Stimulated activated effector memory CD8-positive, alpha-beta T cell treated with anti-CD3 and anti-CD28 coated beads, Interleukin-12 subunit alpha, Interleukin-12 subunit beta, amount 100 ng/mL, for 72 hours (primary cell): ENCODE measurements at regions not wholly inside any gene's neighbourhood (a gene's known extent, or its start where the extent isn't known, plus 50 kb on each side); places are given as distances from the start of the nearest gene placed in this dataset.

Source experiments
- ATAC-seq: fragments of 150-1000 bp; cut with Tn5 transposase; 2 replicates; pipeline ENCODE4 v1.10.0; 2021
- DNase-seq, 2 donors: peaks; one replicate each; pipeline ENCODE4 v3.0.0; 2021 to 2022; ENCODE audit warnings: low spot score in 2 of 2
- H3K27ac Mint-ChIP-seq: one replicate; pipeline ENCODE4 v1.8.0; 2022; ENCODE audit warnings: mild to moderate bottlenecking, mixed read lengths
- H3K36me3 Mint-ChIP-seq: one replicate; pipeline ENCODE4 v1.8.0; 2022; ENCODE audit warnings: mild to moderate bottlenecking, mixed read lengths
- H3K4me1 Mint-ChIP-seq: one replicate; pipeline ENCODE4 v1.8.0; 2022; ENCODE audit warnings: mixed read lengths
- H3K4me3 Mint-ChIP-seq: one replicate; pipeline ENCODE4 v1.8.0; 2022; ENCODE audit warnings: mild to moderate bottlenecking, mixed read lengths
- H3K9me3 Mint-ChIP-seq: one replicate; pipeline ENCODE4 v1.8.0; 2022; ENCODE audit warnings: mixed read lengths

DNA sequence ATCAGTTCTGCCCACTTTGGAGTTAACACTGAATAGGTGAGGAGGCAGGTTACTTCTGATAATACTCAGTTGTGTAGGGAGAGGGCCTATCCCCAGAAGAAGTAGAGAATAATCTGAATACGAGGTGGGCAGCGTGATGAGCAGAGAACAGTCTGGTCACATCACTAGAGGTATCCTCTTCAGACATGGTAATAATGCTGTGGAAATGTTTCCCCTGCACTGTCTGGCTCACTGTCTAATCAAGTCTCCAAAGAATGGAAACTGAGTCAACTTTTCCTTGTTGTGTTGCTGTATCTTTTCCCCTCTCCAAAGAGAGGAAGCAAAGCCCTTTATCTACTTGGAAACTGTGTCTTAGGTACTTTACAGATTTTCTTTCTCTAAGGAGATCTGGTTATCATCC is 110.9 kb upstream of the ANKRD55 start:
- no peak for DNase-seq
- no peaks in the 10 kb centered on the region for H3K36me3 Mint-ChIP-seq
- no peak overlapping the region for H3K27ac Mint-ChIP-seq
- H3K9me3 Mint-ChIP-seq, result no peaks in the 10 kb centered on the region
- H3K4me3 Mint-ChIP-seq, result no peak overlapping the region
- ATAC-seq, result no peak
- no peaks in the 10 kb centered on the region for H3K4me1 Mint-ChIP-seq

DNA sequence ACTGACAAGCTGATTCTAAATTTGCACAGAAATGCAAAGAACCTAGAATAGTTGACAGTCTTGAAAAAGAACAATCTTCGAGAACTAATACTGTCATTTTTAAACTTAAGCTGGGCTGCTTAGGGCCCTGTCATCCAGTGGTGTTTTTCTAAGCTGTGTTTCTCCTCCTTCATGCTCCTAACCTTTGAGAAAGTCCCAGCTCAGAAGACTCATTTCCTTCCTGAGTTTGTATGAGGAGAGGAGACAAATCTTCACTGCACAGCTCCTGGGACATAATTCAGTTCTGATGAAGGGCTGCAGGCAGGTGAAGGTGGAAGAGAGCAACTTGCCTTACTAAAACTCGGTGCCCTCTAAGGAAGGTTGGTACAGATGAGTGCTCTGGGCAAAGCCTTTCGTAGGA is 109.5 kb upstream of the ANKRD55 start:
- Mint-ChIP-seq H3K4me1 (no peaks in the 10 kb centered on the region), H3K9me3 (peaks cover 3% of the 10 kb centered on the region), H3K36me3 (no peaks in the 10 kb centered on the region), H3K4me3 (no peak overlapping the region), H3K27ac (no peak overlapping the region)
- ATAC-seq, result no peak
- no peak for DNase-seq

DNA sequence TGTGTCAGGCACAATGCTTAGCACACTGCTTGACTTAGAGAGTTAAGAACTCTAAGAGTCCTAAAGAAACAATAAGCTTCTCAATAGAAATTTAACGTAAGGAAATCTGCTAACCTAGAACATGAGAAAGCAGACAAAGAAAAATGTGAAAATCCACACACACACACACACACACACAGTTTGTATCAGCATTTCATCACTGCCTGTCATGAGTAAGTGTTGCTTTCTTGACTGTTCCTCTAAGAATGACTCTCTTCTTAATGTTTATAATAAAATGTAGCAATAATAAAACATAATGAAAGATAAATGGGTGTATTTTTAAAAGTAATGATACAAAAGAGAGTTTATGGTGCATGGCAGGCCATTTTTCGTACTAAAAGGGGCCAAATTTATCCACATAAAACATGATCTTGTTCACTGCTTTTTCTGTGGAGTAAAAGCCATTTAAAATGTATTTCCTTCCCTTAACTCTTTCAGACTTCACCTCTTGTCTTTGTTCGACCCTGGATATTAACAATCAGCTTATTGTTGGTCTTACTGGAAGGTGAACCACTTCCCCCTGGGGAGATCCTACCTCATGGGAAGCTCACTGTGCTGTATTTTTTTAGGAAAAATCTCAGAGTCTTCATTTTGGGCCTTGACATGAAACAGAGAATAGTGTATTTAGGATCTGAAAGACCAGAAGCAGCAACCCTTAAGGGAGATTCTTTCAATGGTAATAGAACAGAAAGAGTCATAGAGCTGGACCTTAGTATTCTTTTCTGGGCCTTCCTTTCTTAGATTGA is 107.3 kb upstream of the ANKRD55 start:
- Mint-ChIP-seq H3K36me3 (no peaks in the 10 kb centered on the region), H3K27ac (no peak overlapping the region)

DNA sequence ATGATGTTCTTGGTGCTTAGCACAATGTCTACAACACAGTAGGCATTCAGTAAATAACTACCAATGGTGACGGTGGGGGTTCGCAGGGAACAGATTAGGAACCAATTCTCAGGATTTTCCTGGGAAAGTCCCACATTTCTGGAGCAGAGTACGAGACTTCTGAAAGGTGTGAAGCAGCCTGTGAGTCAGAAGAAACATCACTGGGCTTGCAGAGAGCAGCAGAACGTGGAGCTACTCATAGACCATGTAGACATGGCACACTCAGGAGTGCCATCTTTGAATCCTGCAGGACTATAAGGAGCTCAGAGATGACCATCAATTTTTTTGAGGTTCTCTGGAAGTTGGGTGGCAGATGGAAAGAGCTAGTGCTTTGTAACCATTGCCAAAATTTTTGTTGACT is 106.6 kb upstream of the ANKRD55 start:
- Mint-ChIP-seq H3K9me3 (peaks cover 8% of the 10 kb centered on the region), H3K36me3 (no peaks in the 10 kb centered on the region), H3K4me3 (no peak overlapping the region), H3K27ac (no peak overlapping the region), H3K4me1 (no peaks in the 10 kb centered on the region)
- DNase-seq (no peak), ATAC-seq (no peak)

More for the DNA sequence above, 107.3 kb upstream of the ANKRD55 start:
- peaks cover 7% of the 10 kb centered on the region for H3K9me3 Mint-ChIP-seq
- no peak overlapping the region for H3K4me3 Mint-ChIP-seq
- ATAC-seq (no peak), DNase-seq (no peak)
- H3K4me1 Mint-ChIP-seq, result no peaks in the 10 kb centered on the region

DNA sequence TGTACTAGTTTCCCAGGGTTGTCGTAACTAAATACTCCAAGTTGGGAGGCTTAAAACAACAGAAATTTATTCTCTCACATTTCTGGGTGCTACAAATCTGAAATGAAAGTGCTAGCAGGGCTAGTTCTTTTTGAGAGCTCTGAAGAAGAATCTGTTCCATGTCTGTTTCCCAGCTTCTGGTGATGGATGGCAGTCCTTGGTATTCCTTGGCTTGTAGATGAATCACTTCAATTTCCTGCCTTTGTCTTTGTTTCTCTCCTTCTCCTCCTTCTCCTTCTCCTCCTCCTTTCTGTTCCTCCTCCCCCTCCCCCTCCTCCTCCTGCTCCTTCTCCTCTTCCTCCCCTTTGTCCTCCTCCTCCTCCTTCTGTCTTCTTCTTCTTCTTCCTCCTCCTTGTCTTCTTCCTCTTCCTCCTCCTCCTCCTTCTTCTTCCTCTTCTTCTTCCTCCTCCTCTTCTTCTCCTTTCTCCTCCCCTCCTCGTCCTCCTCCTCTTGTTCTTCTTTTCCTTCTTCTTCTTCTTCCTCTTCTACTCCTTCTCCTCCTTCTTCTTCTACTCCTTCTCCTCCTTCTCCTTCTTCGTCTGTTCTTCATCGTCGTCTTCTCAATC is 104.7 kb upstream of the ANKRD55 start:
- no peaks in the 10 kb centered on the region for H3K36me3 Mint-ChIP-seq
- no peak overlapping the region for H3K4me3 Mint-ChIP-seq
- H3K9me3 Mint-ChIP-seq, result peaks cover 11% of the 10 kb centered on the region
- no peak overlapping the region for H3K27ac Mint-ChIP-seq
- H3K4me1 Mint-ChIP-seq, result no peaks in the 10 kb centered on the region
- DNase-seq (no peak), ATAC-seq (no peak)

DNA sequence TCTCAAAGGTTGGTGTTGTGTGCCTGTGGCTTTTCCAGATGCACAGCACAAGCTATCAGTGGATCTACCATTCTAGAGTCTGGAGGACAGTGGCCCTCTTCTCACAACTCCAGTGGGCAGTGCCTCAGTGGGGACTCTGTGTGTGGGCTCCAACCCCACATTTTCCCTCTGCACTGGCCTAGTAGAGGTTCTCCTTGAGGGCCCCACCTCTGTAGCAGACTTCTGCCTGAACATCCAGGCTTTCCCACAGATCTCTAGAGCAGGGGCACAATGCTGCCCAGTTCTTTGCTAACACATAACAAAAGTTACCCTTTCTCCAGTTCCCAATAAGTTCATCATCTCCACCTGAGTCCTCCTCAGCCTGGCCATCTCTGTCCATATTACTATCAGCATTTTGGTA is 102.1 kb upstream of the ANKRD55 start:
- Mint-ChIP-seq H3K27ac (no peak overlapping the region), H3K36me3 (no peaks in the 10 kb centered on the region), H3K4me3 (no peak overlapping the region), H3K9me3 (peaks cover 11% of the 10 kb centered on the region), H3K4me1 (peaks cover 10% of the 10 kb centered on the region)
- ATAC-seq (no peak), DNase-seq (no peak)

DNA sequence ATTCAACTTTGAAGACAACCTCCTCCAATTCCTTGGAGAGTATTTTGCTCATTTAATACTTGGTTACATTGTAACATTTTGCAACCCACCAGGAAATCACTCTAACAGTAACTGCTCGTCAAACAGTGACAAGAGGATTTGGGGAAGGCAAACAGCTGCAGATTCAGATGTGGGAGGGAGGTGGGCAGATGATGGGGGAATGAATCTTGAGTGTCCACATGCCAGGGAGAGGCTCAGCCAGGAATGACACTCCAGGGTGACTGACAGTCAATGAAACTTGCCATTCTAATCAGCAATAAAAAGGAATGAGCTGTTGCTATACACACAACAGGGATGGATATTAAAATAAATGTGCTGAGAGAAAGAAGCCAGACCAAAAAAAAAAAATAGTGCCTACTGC is 97.7 kb upstream of the ANKRD55 start:
- Mint-ChIP-seq H3K4me1 (peaks cover 53% of the 10 kb centered on the region), H3K27ac (no peak overlapping the region), H3K4me3 (no peak overlapping the region), H3K36me3 (no peaks in the 10 kb centered on the region), H3K9me3 (peaks cover 7% of the 10 kb centered on the region)
- DNase-seq (no peak), ATAC-seq (no peak)

DNA sequence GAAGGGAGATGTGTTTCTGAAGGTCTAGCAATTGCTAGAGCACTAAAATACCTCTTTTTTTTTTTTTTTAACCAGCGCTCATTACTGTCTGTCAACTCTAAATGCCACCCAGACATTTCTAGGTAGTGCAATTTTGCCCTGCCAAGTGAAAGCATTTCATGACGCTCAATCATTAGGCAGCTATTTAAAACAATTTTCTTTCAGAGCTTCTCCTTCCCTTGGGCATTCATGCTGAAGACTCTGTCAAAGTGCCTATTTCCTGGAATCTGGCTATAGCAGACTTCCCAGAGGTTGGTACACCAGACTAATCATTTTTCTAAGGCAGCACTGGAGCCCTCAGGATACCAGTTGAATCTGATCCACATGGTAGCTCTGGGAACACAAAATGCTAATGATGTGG is 97.0 kb upstream of the ANKRD55 start:
- DNase-seq, result no peak
- H3K9me3 Mint-ChIP-seq, result peaks cover 3% of the 10 kb centered on the region
- H3K27ac Mint-ChIP-seq, result peak overlapping the region; percentile 91
- no peak for ATAC-seq
- peak overlapping the region; percentile 8 for H3K4me3 Mint-ChIP-seq
- no peaks in the 10 kb centered on the region for H3K36me3 Mint-ChIP-seq
- H3K4me1 Mint-ChIP-seq, result peaks cover 54% of the 10 kb centered on the region

DNA sequence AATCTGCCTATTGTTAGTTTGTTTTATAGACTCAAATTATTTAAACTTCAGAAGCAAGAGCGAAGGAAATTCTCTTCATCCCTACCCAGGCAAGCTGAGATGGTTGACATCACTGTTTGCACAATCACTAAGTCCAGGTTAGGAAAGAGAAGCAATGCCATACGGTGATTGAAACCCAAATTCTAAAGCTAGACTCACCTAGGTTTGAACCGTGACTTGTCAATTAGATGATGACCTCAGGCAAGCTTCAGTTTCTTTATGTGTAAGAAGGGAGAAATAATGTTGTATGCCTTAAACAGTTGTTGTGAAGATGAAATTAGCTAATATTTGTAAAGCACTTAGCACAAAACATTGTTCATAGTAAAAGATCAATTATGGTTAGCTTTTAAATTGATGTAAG is 96.5 kb upstream of the ANKRD55 start:
- Mint-ChIP-seq H3K27ac (peak overlapping the region; percentile 91), H3K4me1 (peaks cover 54% of the 10 kb centered on the region), H3K4me3 (peak overlapping the region; percentile 8), H3K9me3 (peaks cover 3% of the 10 kb centered on the region), H3K36me3 (no peaks in the 10 kb centered on the region)
- DNase-seq, result no peak
- ATAC-seq, result peak; percentile 55

DNA sequence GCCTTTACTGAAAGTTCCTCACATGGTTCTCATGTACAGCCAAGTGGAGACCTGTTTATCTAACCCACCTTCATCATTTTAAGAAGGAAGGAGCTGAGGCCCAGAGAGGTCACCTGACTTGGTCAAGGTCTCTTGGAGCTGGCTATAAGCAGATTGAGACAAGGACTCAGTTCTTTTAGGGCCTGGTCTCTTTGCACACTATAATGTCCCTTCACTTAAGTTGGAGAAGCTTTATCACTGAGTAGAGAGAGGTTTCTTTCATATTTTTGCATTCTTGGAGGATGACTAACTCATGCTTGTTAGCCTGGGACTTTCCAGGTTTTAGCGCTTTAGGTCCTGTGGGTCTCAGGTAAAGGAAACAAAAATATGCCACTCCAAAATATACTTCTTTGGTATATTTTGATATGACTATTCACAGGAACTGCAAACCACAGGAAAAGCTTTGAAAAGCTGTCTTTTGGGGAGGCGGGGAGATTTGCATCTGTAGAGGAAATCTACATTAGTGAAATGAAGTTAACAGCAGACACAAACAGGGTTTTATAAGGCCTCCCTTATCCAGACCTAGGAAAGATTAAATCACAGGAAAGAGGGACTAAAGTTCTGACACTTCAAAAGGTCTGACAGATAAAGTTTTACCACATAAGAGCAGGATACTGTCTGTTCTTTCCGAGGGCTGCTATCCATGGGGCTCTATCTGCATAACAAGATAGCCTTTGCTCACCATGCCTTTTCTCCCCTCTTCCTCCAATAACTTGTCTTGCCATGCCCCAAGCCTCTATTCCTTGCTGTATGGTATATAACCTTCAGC is 95.8 kb upstream of the ANKRD55 start:
- ATAC-seq (peak; percentile 64), DNase-seq (peak in 1 of 2 donors; percentile 64)
- peak overlapping the region; percentile 8 for H3K4me3 Mint-ChIP-seq

DNA sequence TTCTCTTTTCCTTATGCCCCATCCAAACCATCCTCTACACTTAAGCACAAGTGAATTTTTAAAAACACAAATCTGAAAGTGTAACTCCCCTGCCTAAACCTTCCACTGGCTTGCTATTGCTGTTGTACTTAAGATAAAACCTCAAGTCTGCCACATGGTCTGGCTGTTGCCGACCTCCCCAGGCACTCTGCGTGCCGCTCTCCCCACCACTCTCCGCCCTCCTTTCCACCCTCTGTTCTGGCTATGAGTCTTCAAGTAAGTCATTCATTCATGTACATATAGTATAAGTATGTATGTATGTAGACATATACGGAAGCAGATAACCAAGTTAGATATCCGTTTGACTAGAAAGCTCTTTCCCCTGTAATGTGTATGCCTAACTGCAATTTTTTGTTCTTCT is 94.7 kb upstream of the ANKRD55 start:
- Mint-ChIP-seq H3K36me3 (no peaks in the 10 kb centered on the region), H3K4me1 (peaks cover 54% of the 10 kb centered on the region), H3K27ac (peak overlapping the region; percentile 91), H3K9me3 (no peaks in the 10 kb centered on the region), H3K4me3 (peak overlapping the region; percentile 8)
- DNase-seq, result peak; percentile 34 to 78
- peak; percentile 97 for ATAC-seq

More for the DNA sequence above, 95.8 kb upstream of the ANKRD55 start:
- Mint-ChIP-seq H3K9me3 (peaks cover 1% of the 10 kb centered on the region), H3K27ac (peak overlapping the region; percentile 91), H3K4me1 (peaks cover 54% of the 10 kb centered on the region), H3K36me3 (no peaks in the 10 kb centered on the region)

DNA sequence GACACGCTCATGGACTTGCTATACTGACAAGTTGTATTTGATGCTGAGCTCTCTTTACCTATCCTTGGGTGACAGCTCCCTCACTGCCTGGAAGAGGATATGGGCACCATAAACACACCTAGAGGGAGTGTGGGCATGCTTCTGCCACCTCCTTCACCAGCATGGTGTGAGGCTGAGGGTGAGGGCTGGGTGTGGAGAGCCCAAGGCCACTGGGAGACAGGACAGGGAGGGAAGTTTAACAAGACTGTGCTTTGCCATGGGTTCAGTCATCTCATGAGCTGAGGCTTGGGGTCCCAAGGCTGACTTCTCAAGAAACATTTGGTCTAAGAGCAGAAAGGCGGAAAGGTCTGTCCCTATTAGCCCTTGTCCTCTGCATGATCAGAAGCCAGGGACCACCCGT is 93.6 kb upstream of the ANKRD55 start:
- H3K9me3 Mint-ChIP-seq, result no peaks in the 10 kb centered on the region
- H3K4me3 Mint-ChIP-seq, result no peak overlapping the region
- H3K36me3 Mint-ChIP-seq, result no peaks in the 10 kb centered on the region
- ATAC-seq (no peak), DNase-seq (no peak)
- H3K4me1 Mint-ChIP-seq, result peaks cover 59% of the 10 kb centered on the region
- peak overlapping the region; percentile 91 for H3K27ac Mint-ChIP-seq

DNA sequence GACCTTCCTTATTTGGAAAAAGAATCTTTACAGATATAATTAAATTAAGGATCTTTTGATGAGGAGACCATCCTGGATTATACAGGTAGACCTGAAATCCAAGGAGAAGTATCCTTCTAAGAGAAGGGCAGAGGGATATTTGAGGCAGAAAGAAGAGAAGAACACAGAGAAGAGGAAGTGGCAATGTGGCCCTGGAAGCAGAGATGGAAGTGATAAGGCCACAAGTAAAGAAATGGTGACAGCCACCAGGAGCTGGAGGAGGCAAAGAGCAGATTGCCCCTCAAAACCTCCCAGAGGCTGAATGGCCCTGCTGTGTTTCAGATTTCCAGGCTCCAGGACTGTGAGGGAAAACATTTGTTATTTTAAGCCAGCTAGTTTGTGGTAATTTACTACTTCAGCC is 93.0 kb upstream of the ANKRD55 start:
- DNase-seq (no peak), ATAC-seq (no peak)
- Mint-ChIP-seq H3K4me1 (peaks cover 63% of the 10 kb centered on the region), H3K27ac (no peak overlapping the region), H3K4me3 (no peak overlapping the region), H3K36me3 (no peaks in the 10 kb centered on the region), H3K9me3 (no peaks in the 10 kb centered on the region)

DNA sequence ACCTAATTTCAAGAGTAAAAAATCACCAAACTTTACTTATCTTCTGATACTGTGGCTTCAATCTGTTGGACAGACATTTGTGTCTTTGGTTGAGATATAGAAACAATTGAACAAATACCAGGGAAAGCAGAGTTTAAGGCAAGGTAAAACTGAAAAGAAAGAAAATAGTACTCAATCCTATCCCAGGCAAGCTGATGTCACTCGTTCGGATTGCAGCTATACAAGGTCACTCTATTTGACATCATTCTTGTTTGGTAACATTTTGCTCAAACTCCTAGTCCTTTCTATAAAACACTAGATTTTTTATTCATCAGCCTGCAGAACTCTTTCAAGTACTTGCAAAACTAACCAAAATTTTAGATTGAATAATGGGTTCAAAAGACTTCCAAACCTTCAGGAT is 91.9 kb upstream of the ANKRD55 start:
- H3K36me3 Mint-ChIP-seq, result no peaks in the 10 kb centered on the region
- DNase-seq, result no peak
- peaks cover 55% of the 10 kb centered on the region for H3K4me1 Mint-ChIP-seq
- H3K9me3 Mint-ChIP-seq, result no peaks in the 10 kb centered on the region
- no peak overlapping the region for H3K27ac Mint-ChIP-seq
- no peak for ATAC-seq
- H3K4me3 Mint-ChIP-seq, result no peak overlapping the region

DNA sequence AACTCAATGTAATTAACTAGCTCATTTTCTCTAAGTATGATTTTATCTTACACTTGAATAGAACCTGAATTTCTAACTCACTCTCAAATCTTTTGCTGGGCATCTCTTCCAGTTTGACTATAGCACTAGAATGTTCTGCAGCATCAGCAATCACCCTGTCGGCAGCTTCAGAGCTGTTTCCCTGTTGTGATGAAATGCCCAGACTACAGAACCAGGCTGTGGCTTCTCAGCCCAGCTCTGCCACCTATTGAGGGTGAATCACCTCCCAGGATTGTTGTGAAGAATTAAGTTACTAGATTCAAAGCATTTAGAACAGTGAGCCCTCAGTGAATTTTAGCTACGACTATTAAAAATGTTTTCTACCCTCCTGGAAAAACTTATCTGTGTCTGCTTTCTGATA is 90.4 kb upstream of the ANKRD55 start:
- no peaks in the 10 kb centered on the region for H3K9me3 Mint-ChIP-seq
- DNase-seq (no peak), ATAC-seq (peak; percentile 8)
- no peaks in the 10 kb centered on the region for H3K36me3 Mint-ChIP-seq
- peaks cover 40% of the 10 kb centered on the region for H3K4me1 Mint-ChIP-seq
- no peak overlapping the region for H3K4me3 Mint-ChIP-seq
- H3K27ac Mint-ChIP-seq, result no peak overlapping the region

DNA sequence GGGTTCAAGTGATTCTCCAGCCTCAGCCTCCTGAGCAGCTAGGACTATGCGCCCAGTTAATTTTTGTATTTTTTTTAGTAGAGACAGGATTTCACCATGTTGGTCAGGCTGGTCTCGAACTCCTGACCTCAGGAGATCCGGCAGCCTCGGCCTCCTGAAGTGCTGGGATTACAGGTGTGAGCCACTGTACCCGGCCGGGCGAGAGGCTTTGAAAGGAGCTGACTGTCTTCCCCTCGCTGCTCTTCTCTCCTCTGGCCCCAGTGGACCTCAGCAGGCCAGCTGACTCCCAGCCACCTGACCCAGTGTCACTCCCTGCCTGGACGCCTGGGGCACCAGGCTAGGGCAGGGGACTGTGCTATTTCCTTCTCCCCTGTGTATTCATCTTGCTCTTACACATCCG is 89.5 kb upstream of the ANKRD55 start:
- H3K4me3 Mint-ChIP-seq, result no peak overlapping the region
- peaks cover 32% of the 10 kb centered on the region for H3K4me1 Mint-ChIP-seq
- ATAC-seq (no peak), DNase-seq (no peak)
- peak overlapping the region; percentile 2 for H3K27ac Mint-ChIP-seq
- no peaks in the 10 kb centered on the region for H3K9me3 Mint-ChIP-seq
- no peaks in the 10 kb centered on the region for H3K36me3 Mint-ChIP-seq
